ENCODE measurements at regions not wholly inside any gene's neighbourhood (a gene's known extent, or its start where the extent isn't known, plus 50 kb on each side); places are given as distances from the start of the nearest gene placed in this dataset.
"Not testable (repeated sequence)": the region's sequence is repeated elsewhere in the genome, so short reads cannot be mapped to it uniquely, and the experiment has no call there.

- Histone ChIP-seq H3K4me3 (ENCODE audit: insufficient read length, low read depth) (no peak overlapping the region), H3K36me3 (ENCODE audit: insufficient read depth, insufficient read length, low read length) (no peaks in the 10 kb centered on the region), H3K27me3 (ENCODE audit: insufficient read depth, insufficient read length) (no peaks in the 10 kb centered on the region), H3K9ac (ENCODE audit: insufficient read length, low read depth) (no peak overlapping the region), H3K4me1 (ENCODE audit: insufficient read depth, insufficient read length) (no peaks in the 10 kb centered on the region), H3K9me3 (ENCODE audit: insufficient read depth, low read length) (peaks cover 7% of the 10 kb centered on the region)
- DNase-seq (ENCODE audit: low read depth, low spot score) = no peak
- TF ChIP-seq SUZ12 (IDR thresholded peaks at IDR 0.05; ENCODE audit: extremely low read depth, insufficient read depth, insufficient read length) = no peak
- no peak for TF ChIP-seq ZNF274 (IDR thresholded peaks at IDR 0.05; ENCODE audit: low read depth, low read length)
Observed at GRCh38 chr6:74902846-74903245, 303.0 kb downstream of the COL12A1 start.

- no peaks in the 10 kb centered on the region for H3K4me1 ChIP-seq (ENCODE audit: insufficient read depth, insufficient read length)
- H3K9ac ChIP-seq (ENCODE audit: insufficient read length, low read depth) = no peak overlapping the region
- TF ChIP-seq ZNF274 (IDR thresholded peaks at IDR 0.05; ENCODE audit: low read depth, low read length) = no peak
- no peak for TF ChIP-seq YY1 (IDR thresholded peaks at IDR 0.05; ENCODE audit: insufficient read depth, insufficient read length)
- TF ChIP-seq SUZ12 (IDR thresholded peaks at IDR 0.05; ENCODE audit: extremely low read depth, insufficient read depth, insufficient read length) = no peak
- H3K27me3 ChIP-seq (ENCODE audit: insufficient read depth, insufficient read length) = no peaks in the 10 kb centered on the region
- no peak for DNase-seq (ENCODE audit: low read depth, low spot score)
- H3K4me3 ChIP-seq (ENCODE audit: insufficient read length, low read depth) = no peak overlapping the region
- no peaks in the 10 kb centered on the region for H3K36me3 ChIP-seq (ENCODE audit: insufficient read depth, insufficient read length, low read length)
- peaks cover 9% of the 10 kb centered on the region for H3K9me3 ChIP-seq (ENCODE audit: insufficient read depth, low read length)
Observed at GRCh38 chr6:74902089-74902488, 303.8 kb downstream of the COL12A1 start.

DNA sequence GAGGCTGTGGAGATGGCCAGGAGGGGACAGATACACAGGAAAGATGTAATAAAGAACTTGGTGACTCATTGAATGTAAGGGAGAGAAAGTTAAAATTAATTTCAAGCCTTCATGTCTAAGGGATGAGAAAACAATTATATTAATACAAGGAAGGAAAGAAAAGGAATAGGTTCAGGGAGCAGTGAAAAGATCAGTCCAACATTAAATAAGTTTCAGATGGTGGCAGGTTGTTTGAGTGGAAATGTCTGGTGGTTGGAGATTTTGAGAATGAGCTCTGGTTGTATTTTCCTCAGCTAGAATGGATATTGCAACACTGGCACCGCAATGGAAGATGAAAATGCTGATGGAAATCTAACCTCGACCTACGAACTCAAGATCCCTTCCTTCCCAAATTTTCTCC is 304.3 kb downstream of the COL12A1 start:
- no peak for DNase-seq (ENCODE audit: low read depth, low spot score)
- H3K9me3 ChIP-seq (ENCODE audit: insufficient read depth, low read length) = peaks cover 9% of the 10 kb centered on the region
- H3K36me3 ChIP-seq (ENCODE audit: insufficient read depth, insufficient read length, low read length) = no peaks in the 10 kb centered on the region
- H3K4me1 ChIP-seq (ENCODE audit: insufficient read depth, insufficient read length) = no peaks in the 10 kb centered on the region
- no peak overlapping the region for H3K9ac ChIP-seq (ENCODE audit: insufficient read length, low read depth)
- no peak overlapping the region for H3K4me3 ChIP-seq (ENCODE audit: insufficient read length, low read depth)
- H3K27me3 ChIP-seq (ENCODE audit: insufficient read depth, insufficient read length) = no peaks in the 10 kb centered on the region
- no peak for TF ChIP-seq SUZ12 (IDR thresholded peaks at IDR 0.05; ENCODE audit: extremely low read depth, insufficient read depth, insufficient read length)
- TF ChIP-seq ZNF274 (IDR thresholded peaks at IDR 0.05; ENCODE audit: low read depth, low read length) = no peak
- no peak for TF ChIP-seq YY1 (IDR thresholded peaks at IDR 0.05; ENCODE audit: insufficient read depth, insufficient read length)

DNA sequence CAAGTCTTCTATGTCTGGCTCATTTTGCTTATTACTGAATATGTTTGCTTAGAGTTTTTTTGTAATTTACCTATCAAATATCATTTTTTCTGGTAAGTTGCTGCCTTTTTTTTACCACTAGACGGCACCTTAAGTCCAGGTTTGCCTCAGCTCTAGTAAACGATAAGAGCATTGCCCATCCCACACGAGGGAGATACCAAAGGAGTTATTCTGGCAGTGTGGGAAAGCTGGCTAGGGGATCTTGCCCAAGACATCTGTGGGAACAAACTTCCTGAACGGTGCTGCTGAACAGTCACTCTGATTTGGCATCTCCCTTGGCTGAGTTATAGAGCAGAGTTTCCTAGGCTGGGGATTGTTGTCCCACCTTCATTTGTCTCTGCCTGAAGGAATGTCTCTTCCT is 306.4 kb downstream of the COL12A1 start:
- Histone ChIP-seq H3K36me3 (ENCODE audit: insufficient read depth, insufficient read length, low read length) (no peaks in the 10 kb centered on the region), H3K27me3 (ENCODE audit: insufficient read depth, insufficient read length) (no peaks in the 10 kb centered on the region), H3K4me3 (ENCODE audit: insufficient read length, low read depth) (no peak overlapping the region), H3K9me3 (ENCODE audit: insufficient read depth, low read length) (peaks cover 9% of the 10 kb centered on the region), H3K4me1 (ENCODE audit: insufficient read depth, insufficient read length) (no peaks in the 10 kb centered on the region), H3K9ac (ENCODE audit: insufficient read length, low read depth) (no peak overlapping the region)
- TF ChIP-seq SUZ12 (IDR thresholded peaks at IDR 0.05; ENCODE audit: extremely low read depth, insufficient read depth, insufficient read length) = no peak
- no peak for TF ChIP-seq ZNF274 (IDR thresholded peaks at IDR 0.05; ENCODE audit: low read depth, low read length)
- TF ChIP-seq YY1 (IDR thresholded peaks at IDR 0.05; ENCODE audit: insufficient read depth, insufficient read length) = no peak
- DNase-seq (ENCODE audit: low read depth, low spot score) = no peak

GRCh38 chr6:74892091-74892490 is 313.8 kb downstream of the COL12A1 start:
- Histone ChIP-seq H3K4me1 (ENCODE audit: insufficient read depth, insufficient read length) (no peaks in the 10 kb centered on the region), H3K27me3 (ENCODE audit: insufficient read depth, insufficient read length) (no peaks in the 10 kb centered on the region), H3K9me3 (ENCODE audit: insufficient read depth, low read length) (no peaks in the 10 kb centered on the region), H3K36me3 (ENCODE audit: insufficient read depth, insufficient read length, low read length) (no peaks in the 10 kb centered on the region), H3K4me3 (ENCODE audit: insufficient read length, low read depth) (no peak overlapping the region), H3K9ac (ENCODE audit: insufficient read length, low read depth) (no peak overlapping the region)
- no peak for DNase-seq (ENCODE audit: low read depth, low spot score)
- TF ChIP-seq SUZ12 (IDR thresholded peaks at IDR 0.05; ENCODE audit: extremely low read depth, insufficient read depth, insufficient read length) (no peak), ZNF274 (IDR thresholded peaks at IDR 0.05; ENCODE audit: low read depth, low read length) (no peak), YY1 (IDR thresholded peaks at IDR 0.05; ENCODE audit: insufficient read depth, insufficient read length) (no peak)

- no peak for DNase-seq (ENCODE audit: low read depth, low spot score)
- H3K4me3 ChIP-seq (ENCODE audit: insufficient read length, low read depth) = no peak overlapping the region
- no peaks in the 10 kb centered on the region for H3K27me3 ChIP-seq (ENCODE audit: insufficient read depth, insufficient read length)
- TF ChIP-seq SUZ12 (IDR thresholded peaks at IDR 0.05; ENCODE audit: extremely low read depth, insufficient read depth, insufficient read length) (no peak), YY1 (IDR thresholded peaks at IDR 0.05; ENCODE audit: insufficient read depth, insufficient read length) (no peak), ZNF274 (IDR thresholded peaks at IDR 0.05; ENCODE audit: low read depth, low read length) (no peak)
- H3K36me3 ChIP-seq (ENCODE audit: insufficient read depth, insufficient read length, low read length) = no peaks in the 10 kb centered on the region
- H3K9ac ChIP-seq (ENCODE audit: insufficient read length, low read depth) = no peak overlapping the region
- no peaks in the 10 kb centered on the region for H3K9me3 ChIP-seq (ENCODE audit: insufficient read depth, low read length)
- H3K4me1 ChIP-seq (ENCODE audit: insufficient read depth, insufficient read length) = no peaks in the 10 kb centered on the region
Observed at GRCh38 chr6:74891349-74891831, 314.5 kb downstream of the COL12A1 start.

- TF ChIP-seq SUZ12 (IDR thresholded peaks at IDR 0.05; ENCODE audit: extremely low read depth, insufficient read depth, insufficient read length) = no peak
- TF ChIP-seq YY1 (IDR thresholded peaks at IDR 0.05; ENCODE audit: insufficient read depth, insufficient read length) = no peak
- TF ChIP-seq ZNF274 (IDR thresholded peaks at IDR 0.05; ENCODE audit: low read depth, low read length) = no peak
- Histone ChIP-seq H3K27me3 (ENCODE audit: insufficient read depth, insufficient read length) (no peaks in the 10 kb centered on the region), H3K36me3 (ENCODE audit: insufficient read depth, insufficient read length, low read length) (no peaks in the 10 kb centered on the region), H3K4me1 (ENCODE audit: insufficient read depth, insufficient read length) (no peaks in the 10 kb centered on the region), H3K9me3 (ENCODE audit: insufficient read depth, low read length) (no peaks in the 10 kb centered on the region), H3K9ac (ENCODE audit: insufficient read length, low read depth) (no peak overlapping the region), H3K4me3 (ENCODE audit: insufficient read length, low read depth) (no peak overlapping the region)
- no peak for DNase-seq (ENCODE audit: low read depth, low spot score)
Observed at GRCh38 chr6:74889635-74890034, 316.2 kb downstream of the COL12A1 start.

DNA sequence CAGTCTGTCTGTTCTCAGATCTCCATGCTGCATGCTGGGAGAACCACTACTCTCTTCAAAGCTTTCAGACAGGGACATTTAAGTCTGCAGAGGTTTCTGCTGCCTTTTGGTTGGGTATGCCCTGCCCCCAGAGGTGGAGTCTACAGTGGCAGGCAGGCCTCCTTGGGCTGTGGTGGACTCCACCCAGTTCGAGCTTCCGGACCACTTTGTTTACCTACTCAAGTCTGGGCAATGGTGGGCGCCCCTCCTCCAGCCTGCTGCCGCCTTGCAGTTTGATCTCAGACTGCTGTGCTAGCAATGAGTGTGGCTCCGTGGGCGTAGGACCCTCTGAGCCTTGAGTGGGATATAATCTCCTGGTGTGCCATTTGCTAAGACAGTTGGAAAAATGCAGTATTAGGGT is 317.1 kb downstream of the COL12A1 start:
- not testable (repeated sequence) for H3K4me3 ChIP-seq (ENCODE audit: insufficient read length, low read depth); H3K4me1 ChIP-seq (ENCODE audit: insufficient read depth, insufficient read length); H3K9me3 ChIP-seq (ENCODE audit: insufficient read depth, low read length); H3K9ac ChIP-seq (ENCODE audit: insufficient read length, low read depth); H3K27me3 ChIP-seq (ENCODE audit: insufficient read depth, insufficient read length); DNase-seq (ENCODE audit: low read depth, low spot score); H3K36me3 ChIP-seq (ENCODE audit: insufficient read depth, insufficient read length, low read length)

All from NT2/D1 (cell line).